HG03460 (cell line): ENCODE measurements at regions not wholly inside any gene's neighbourhood (a gene's known extent, or its start where the extent isn't known, plus 50 kb on each side); places are given as distances from the start of the nearest gene placed in this dataset.
"Not testable (repeated sequence)": the region's sequence is repeated elsewhere in the genome, so short reads cannot be mapped to it uniquely, and the experiment has no call there.

Experiments
- ATAC-seq: cut with Tn5 transposase; IDR thresholded peaks from one replicate; pipeline ENCODE4 v1.9.1; 2021; ENCODE audit not compliant: unreplicated experiment

GRCh38 chr5:111836426-111836825, 79.4 kb upstream of the NREP start:
- no peak for ATAC-seq

- no peak for ATAC-seq
Observed at GRCh38 chr5:111834926-111835599, 78.1 kb upstream of the NREP start.

GRCh38 chr5:111830333-111830732, 73.3 kb upstream of the NREP start:
- ATAC-seq: no peak

GRCh38 chr5:111829701-111830100, 72.7 kb upstream of the NREP start:
- ATAC-seq: no peak

GRCh38 chr5:111826064-111826463, 69.1 kb upstream of the NREP start:
- ATAC-seq: no peak

- no peak for ATAC-seq
Observed at GRCh38 chr5:111820072-111820471, 63.1 kb upstream of the NREP start.

GRCh38 chr5:111819028-111819427, 62.0 kb upstream of the NREP start:
- ATAC-seq: not testable (repeated sequence)

GRCh38 chr5:111813537-111813936, 56.5 kb upstream of the NREP start:
- no peak for ATAC-seq

- ATAC-seq: no peak
Observed at GRCh38 chr5:111810112-111810511, 53.1 kb upstream of the NREP start.
